Activated naive CD4-positive, alpha-beta T cell treated with Interleukin-2 at 50 U/mL for 16 hours (primary cell): ENCODE measurements at regions not wholly inside any gene's neighbourhood (a gene's known extent, or its start where the extent isn't known, plus 50 kb on each side); places are given as distances from the start of the nearest gene placed in this dataset.

ENCODE experiments used
- DNase-seq: peaks from one replicate; pipeline ENCODE4 v3.0.0-alpha.2; 2020

DNA sequence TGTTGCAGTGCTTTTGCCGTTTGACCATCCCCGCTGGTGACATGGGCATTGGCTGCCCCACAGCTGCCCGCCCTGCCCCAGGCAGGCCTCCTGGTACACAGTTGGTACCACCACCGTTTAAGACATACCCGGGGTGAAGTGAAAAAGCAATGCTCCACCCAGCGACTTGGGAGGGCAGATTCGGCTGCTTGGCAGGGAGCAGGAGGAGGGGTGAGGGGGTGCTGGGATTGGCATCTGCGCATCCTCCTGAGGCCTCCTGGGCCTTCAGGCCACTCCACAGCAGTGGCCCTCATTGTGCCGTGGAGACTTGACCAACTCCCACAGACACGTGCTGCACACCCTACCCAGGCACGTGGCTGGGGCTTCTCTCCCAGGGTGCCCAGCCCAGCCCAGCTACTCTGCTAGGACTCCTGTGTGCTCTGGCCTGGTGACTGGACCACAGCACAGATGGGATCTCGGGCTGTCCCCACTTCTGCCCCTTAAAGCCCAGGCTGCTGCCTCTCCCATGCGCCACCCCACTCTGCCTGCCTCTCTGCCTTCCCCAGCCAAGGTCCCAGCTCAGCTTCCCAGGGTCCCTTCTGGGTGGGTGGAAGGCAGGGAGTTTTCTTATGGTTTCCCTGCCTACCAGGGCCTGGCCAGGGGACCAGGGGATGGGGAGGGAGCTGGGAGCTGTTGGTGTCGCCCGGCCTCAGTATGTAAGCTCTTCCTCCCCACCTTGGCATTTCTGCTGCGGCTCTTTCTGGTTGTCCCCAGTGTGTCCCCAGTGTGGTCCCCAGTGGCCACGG lies 157.0 kb upstream of the HS6ST1 start:
- no peak for DNase-seq

- DNase-seq: no peak
Observed at GRCh38 chr2:128477026-128477820, 158.6 kb upstream of the HS6ST1 start.

DNA sequence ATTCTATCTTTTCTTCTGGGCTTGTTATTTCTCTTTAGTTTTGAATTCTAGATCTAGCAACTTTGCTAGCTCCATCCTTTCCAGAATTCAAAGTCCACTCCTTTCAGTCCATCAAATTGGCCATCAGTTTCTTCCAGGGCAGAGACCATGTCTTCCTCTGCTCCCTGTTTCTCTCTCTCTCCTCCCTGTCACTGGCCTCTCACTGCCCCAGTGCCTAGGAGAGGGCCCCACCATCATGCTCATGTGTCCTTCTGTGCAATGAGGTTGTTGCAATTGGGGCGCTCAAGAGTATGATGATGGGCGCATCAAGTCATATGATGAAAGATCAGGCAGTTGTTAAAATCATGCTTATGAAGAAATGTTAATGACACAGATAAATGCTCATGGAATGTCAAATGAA lies 159.2 kb upstream of the HS6ST1 start:
- DNase-seq: no peak

DNA sequence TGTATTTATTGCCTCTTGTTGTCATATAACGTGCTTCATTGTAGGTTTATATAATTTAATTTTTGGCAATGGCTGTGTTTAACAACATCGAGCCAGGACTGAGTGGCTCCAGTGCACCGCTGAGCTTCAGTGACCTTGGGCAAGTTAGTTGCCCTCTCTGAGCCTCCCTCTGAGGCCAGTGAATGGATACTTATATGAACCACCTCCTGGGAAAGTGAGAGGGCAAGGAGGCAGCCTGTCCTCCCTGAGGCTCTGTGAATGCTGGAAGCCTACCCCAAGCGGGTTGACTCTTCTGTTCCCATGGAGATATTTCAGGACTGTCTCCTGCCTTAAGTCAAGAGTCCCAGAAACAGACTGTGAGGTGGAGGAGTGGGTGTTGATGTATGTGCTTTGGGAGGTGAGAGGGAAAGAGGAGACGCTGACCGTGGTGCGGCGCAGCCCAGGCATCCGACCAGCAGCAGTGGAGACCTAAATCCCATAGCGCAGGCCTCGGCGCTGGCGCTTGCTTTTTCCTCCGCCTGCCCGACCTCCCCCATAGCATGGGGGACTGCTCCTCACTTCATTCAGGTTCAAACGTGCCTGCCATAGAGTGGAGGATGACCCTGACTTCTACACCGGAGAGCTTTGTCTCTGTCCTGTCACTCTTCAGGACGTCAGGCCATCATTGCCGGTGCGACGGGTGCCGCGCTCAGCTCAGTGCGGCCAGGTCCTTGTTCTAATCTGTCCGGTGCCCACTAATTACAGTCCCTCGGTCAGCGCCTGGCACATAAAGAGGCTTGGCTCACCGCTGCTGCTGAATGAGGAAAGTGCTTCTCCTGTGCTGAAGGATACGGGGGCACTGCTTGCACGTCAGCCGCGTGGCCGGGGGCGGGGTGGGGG lies 167.3 kb upstream of the HS6ST1 start:
- DNase-seq: no peak

- no peak for DNase-seq
Observed at GRCh38 chr2:128486640-128487375, 168.1 kb upstream of the HS6ST1 start.

DNA sequence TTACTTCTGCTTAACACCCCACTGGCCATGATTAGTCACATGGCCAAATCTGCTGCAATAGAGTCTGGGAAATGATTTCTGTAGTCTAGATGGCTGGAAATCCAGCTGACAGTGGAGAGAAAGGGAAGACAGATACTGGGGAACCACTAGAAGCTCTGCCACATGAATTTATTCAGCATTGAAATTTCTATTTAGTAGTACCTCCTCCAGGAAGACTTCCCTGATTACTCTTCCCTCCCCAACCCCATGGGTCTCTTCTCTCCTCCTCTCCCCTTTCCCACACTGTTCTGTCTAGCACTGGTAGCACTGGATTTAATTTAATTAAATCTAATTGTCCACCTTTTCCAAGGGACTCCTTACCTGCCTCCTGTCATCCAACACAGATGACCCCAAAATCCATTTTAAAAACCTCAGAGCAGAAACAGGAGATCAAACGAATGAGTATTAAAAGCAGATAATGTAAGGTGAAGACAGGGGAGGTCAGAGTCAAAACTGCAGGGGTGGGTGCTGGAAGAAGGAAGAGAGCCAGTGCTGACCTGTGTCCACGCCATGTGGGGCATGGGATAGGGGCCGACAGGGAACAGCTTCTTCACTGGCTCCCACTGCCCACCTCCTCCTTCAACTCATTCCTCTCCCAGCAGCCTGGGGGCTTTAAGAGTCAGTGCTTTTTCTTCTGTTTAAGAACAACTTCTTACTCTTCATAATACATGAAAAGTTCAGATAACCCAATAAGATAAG lies 169.2 kb upstream of the HS6ST1 start:
- DNase-seq: no peak

GRCh38 chr2:128488434-128488833 lies 169.8 kb upstream of the HS6ST1 start:
- DNase-seq: no peak

GRCh38 chr2:128489526-128490273 lies 171.0 kb upstream of the HS6ST1 start:
- DNase-seq: no peak

GRCh38 chr2:128490321-128490720 lies 171.7 kb upstream of the HS6ST1 start:
- DNase-seq: no peak

GRCh38 chr2:128490881-128491691 lies 172.4 kb upstream of the HS6ST1 start:
- no peak for DNase-seq

DNA sequence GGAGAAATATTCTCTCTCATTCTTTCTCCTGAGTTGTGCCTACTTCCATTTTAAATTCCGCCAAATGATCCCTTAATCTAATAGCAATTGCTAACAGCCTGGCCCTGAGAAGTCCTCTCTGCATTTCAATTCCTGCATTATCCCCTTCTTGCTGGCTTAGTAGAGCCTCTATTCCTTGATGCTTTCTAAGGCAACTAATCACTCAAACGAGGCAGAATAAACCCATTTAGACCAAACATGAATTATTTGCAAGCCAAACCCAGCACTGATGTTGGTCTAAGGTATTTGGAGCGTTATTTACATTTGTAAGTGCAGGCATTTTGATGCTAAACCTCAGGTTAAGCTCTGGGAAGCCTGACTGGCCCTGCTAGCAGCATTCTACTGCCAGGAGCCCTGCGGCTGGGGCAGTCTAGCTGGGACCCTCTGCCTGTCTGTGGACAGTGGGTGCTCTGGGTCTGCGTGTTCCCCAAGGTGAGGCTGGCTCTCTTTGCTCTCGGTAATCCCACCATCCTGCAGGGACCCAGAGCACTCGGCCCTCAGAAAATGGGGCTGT lies 173.1 kb upstream of the HS6ST1 start:
- no peak for DNase-seq

GRCh38 chr2:128492966-128493811 lies 174.5 kb upstream of the HS6ST1 start:
- no peak for DNase-seq

GRCh38 chr2:128493880-128494279 lies 175.2 kb upstream of the HS6ST1 start:
- DNase-seq: no peak

DNA sequence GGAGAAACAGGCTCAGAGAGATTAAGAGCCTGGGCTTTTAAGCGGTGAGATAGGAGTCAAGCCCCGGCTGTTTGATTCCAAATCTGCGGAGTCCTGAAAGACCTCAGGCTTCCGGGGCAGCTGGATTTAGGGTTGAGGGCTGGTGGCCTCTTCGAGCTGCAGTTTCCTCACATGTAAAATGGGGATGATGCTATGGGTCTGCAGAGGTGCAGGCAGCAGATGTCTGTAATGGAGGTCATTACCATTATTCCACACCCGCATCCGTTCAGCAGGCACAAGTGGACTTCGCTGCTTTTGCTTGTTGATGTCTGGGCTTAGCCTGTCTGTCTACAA lies 175.6 kb upstream of the HS6ST1 start:
- no peak for DNase-seq

DNA sequence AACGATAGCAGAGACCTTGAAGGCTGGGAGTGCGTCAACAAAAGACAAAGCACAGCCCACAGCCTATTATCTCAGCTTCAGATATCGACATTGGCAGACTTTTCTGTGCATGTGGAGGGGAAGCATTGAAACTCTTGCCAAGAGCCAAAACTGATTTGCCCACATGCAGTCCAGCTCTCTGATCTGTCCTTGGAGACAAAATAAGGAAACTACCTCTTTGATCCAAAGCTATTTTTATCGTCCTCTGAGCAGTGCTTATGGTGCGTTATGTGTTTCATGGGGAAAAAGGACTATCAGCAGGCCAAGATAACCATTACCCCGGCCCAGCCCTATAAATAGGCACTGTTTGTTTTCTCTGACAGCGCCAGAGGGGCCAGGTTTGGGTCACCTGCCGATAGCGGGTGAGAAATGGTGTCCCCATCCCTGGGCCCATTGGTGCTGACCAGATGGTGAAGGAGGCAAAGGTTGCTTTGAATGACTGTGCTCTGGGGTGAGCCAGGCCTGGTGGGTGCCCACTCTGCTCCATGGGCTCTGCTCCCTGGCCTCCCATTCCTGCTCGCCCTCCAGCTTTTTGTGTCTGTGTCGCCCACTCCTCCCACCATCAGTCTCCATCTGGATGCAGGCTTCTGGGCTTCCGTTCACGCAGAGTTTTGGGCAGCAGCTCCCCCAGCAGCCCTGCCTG lies 176.1 kb upstream of the HS6ST1 start:
- DNase-seq: no peak

- no peak for DNase-seq
Observed at GRCh38 chr2:128495996-128496547, 177.4 kb upstream of the HS6ST1 start.

- no peak for DNase-seq
Observed at GRCh38 chr2:128496700-128497099, 178.0 kb upstream of the HS6ST1 start.

GRCh38 chr2:128497461-128497860 lies 178.8 kb upstream of the HS6ST1 start:
- DNase-seq: no peak
